Prostate gland (tissue), 2 donors: ENCODE measurements at regions not wholly inside any gene's neighbourhood (a gene's known extent, or its start where the extent isn't known, plus 50 kb on each side); places are given as distances from the start of the nearest gene placed in this dataset.

Experiments
- DNase-seq: peaks from one replicate; pipeline ENCODE4 v3.0.0-alpha.2; 2019; ENCODE audit warnings: low spot score
- H3K27ac ChIP-seq, 2 donors: fragments of 200-600 bp; sonication (generic); 2 replicates each; pipeline ENCODE4 v1.5.1; 2017 to 2019
- H3K27me3 ChIP-seq: fragments of 200-600 bp; sonication (generic); replicated peaks from 2 replicates; pipeline ENCODE4 v1.5.1; 2019; ENCODE audit not compliant: insufficient read depth
- H3K36me3 ChIP-seq, 2 donors: fragments of 200-600 bp; sonication (generic); 1 replicate in 1 of 2; 2 replicates in 1 of 2; pipeline versions ENCODE4 v1.5.1 to v1.8.1; 2017 to 2019
- H3K4me1 ChIP-seq: fragments of 200-600 bp; sonication (generic); replicated peaks from 2 replicates; pipeline ENCODE4 v1.5.1; 2019
- H3K4me3 ChIP-seq, 2 donors: fragments of 200-600 bp; sonication (generic); 2 replicates each; pipeline ENCODE4 v1.5.1; 2017 to 2019
- H3K9me3 ChIP-seq: fragments of 200-600 bp; sonication (generic); 2 replicates; pipeline ENCODE4 v1.5.1; 2017
- POLR2A ChIP-seq: fragments of 450-650 bp; IDR thresholded peaks from one replicate; pipeline ENCODE4 v1.6.1; 2016; ENCODE audit warnings: antibody characterized with exemption, mild to moderate bottlenecking
- POLR2AphosphoS5 ChIP-seq: sonication (generic); formaldehyde crosslinking; IDR thresholded peaks from one replicate; pipeline ENCODE4 v1.6.1; 2017; ENCODE audit warnings: antibody characterized with exemption
- WGBS: methylation state at CpG from one replicate; pipeline ENCODE4 v1.1.5; 2018; 5-methylcytosine and 5-hydroxymethylcytosine counted together
- intact Hi-C: fragments of 100-400 bp; cut with DNase I; formaldehyde crosslinking; loops from one replicate; pipeline ENCODE4 v1.14.2; 2022
- TF ChIP-seq, protein P1 (sequence below), 4 experiments: fragments of 200-600 bp in 2 of 4; fragments of 450-650 bp in 2 of 4; sonication (generic) in 2 of 4; IDR thresholded peaks; 1 replicate in 3 of 4; 2 replicates in 1 of 4; pipeline ENCODE4 v1.5.1; 2016 to 2019; ENCODE audit warnings: antibody characterized with exemption in 4 of 4, mild to moderate bottlenecking in 2 of 4, moderate library complexity in 2 of 4

DNA sequence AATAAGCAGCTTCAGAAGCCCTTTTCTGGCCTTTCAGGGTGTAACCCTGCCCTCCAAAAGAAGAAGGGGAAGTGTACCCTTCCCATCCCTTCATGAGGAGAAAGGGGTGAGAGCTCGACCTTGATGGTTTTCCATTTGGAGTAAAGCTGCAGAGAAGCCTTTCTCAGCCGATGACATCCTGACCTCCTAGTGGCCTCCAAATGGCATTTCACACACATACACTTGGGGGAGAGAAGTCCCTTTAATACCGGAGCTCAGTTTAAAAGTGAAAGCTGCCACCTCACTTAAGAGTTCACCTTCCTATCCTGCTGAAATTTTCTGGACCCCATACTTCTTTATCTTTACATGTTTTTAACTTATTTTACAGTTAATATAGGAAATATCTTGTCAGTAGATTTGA is 716.7 kb downstream of the DCDC2C start:
- H3K4me3 ChIP-seq, result no peak overlapping the region
- WGBS, result 49% methylated on average over 3 of the region's 3 CpGs
- no peak for TF ChIP-seq POLR2A
- no peak for TF ChIP-seq POLR2AphosphoS5
- TF ChIP-seq, protein P1, sequence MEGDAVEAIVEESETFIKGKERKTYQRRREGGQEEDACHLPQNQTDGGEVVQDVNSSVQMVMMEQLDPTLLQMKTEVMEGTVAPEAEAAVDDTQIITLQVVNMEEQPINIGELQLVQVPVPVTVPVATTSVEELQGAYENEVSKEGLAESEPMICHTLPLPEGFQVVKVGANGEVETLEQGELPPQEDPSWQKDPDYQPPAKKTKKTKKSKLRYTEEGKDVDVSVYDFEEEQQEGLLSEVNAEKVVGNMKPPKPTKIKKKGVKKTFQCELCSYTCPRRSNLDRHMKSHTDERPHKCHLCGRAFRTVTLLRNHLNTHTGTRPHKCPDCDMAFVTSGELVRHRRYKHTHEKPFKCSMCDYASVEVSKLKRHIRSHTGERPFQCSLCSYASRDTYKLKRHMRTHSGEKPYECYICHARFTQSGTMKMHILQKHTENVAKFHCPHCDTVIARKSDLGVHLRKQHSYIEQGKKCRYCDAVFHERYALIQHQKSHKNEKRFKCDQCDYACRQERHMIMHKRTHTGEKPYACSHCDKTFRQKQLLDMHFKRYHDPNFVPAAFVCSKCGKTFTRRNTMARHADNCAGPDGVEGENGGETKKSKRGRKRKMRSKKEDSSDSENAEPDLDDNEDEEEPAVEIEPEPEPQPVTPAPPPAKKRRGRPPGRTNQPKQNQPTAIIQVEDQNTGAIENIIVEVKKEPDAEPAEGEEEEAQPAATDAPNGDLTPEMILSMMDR (IDR thresholded peaks at IDR 0.05), result no peak
- H3K9me3 ChIP-seq, result no peaks in the 10 kb centered on the region
- no peak overlapping the region for H3K27ac ChIP-seq
- H3K36me3 ChIP-seq, result no peaks in the 10 kb centered on the region
- no peaks in the 10 kb centered on the region for H3K27me3 ChIP-seq
- no peak for DNase-seq
- intact Hi-C loops, result no loop called here
- no peaks in the 10 kb centered on the region for H3K4me1 ChIP-seq

DNA sequence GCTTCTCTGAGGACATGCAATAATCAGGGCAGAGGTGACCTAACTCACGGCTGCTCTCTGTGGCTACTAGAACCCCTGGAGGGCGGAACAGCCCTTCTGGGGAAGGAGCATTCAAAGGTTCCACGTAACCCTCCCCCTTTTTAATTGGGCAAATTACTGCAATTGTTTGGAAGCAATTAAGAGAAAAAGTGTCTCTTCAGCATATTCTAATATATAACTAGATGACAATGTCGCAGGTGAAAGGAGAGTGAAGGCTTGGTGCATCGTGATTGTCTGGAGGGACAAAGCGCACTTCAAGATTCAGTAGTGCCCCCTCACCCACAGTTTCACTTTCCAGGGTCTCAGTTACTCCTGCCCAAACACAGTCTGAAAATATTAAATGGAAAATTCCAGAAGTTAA is 720.8 kb downstream of the DCDC2C start:
- no peaks in the 10 kb centered on the region for H3K27me3 ChIP-seq
- no peaks in the 10 kb centered on the region for H3K36me3 ChIP-seq
- no peak overlapping the region for H3K27ac ChIP-seq
- no peak overlapping the region for H3K4me3 ChIP-seq
- no peaks in the 10 kb centered on the region for H3K4me1 ChIP-seq
- TF ChIP-seq, protein P1 (IDR thresholded peaks at IDR 0.05), result no peak
- no peak for TF ChIP-seq POLR2AphosphoS5
- TF ChIP-seq POLR2A, result no peak
- intact Hi-C loops, result no loop called here
- H3K9me3 ChIP-seq, result no peaks in the 10 kb centered on the region
- WGBS, result 89% methylated on average over 6 of the region's 6 CpGs
- DNase-seq, result no peak

DNA sequence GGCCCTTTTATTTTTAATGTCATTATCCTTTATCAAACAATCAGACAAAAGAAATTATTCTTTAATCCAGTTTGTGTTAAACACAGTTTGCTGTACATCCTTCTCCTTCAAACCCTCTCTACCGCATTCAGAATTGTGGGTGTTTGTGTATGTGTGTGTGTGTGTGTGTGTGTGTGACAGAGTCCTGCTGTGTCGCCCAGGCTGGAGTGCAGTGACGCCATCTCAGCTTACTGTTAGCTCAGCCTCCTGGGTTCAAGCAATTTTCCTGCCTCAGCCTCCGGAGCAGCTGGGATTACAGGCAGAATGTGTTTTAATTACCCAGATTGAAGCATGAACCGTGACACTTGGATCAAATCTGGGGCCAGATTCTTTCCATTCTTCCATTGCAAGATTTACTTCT is 723.7 kb downstream of the DCDC2C start:
- no peaks in the 10 kb centered on the region for H3K4me1 ChIP-seq
- no peaks in the 10 kb centered on the region for H3K36me3 ChIP-seq
- TF ChIP-seq, protein P1 (IDR thresholded peaks at IDR 0.05), result no peak
- DNase-seq, result no peak
- no peak overlapping the region for H3K4me3 ChIP-seq
- no peaks in the 10 kb centered on the region for H3K9me3 ChIP-seq
- H3K27ac ChIP-seq, result no peak overlapping the region
- intact Hi-C loops, result no loop called here
- H3K27me3 ChIP-seq, result no peaks in the 10 kb centered on the region
- 86% methylated on average over 5 of the region's 5 CpGs for WGBS

DNA sequence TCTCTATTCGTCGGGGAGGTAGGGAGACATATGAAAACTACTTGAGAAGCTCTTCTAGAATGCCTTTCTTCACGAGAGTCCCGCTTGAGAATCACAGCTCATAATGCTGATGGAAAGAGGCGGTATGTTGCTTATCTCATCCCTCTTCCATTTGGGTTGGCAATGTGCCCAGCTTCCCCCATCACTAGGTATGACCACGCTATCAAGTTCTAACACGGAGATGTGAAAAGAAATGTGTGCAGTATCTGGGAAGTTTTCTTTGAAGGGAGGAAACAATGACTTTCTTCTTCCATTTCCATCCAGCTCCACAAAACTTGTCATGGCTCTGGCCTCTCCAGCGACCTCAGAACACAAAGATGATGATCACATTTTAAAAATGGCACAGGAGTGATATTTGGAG is 742.4 kb downstream of the DCDC2C start:
- TF ChIP-seq, protein P1 (IDR thresholded peaks at IDR 0.05), result no peak
- TF ChIP-seq POLR2A (no peak), POLR2AphosphoS5 (no peak)
- no peak for DNase-seq
- WGBS, result 59% methylated on average over 8 of the region's 8 CpGs
- H3K9me3 ChIP-seq, result no peaks in the 10 kb centered on the region
- intact Hi-C loops, result no loop called here
- no peak overlapping the region for H3K4me3 ChIP-seq
- no peaks in the 10 kb centered on the region for H3K4me1 ChIP-seq
- no peak overlapping the region for H3K27ac ChIP-seq
- H3K27me3 ChIP-seq, result no peaks in the 10 kb centered on the region
- H3K36me3 ChIP-seq, result no peaks in the 10 kb centered on the region

DNA sequence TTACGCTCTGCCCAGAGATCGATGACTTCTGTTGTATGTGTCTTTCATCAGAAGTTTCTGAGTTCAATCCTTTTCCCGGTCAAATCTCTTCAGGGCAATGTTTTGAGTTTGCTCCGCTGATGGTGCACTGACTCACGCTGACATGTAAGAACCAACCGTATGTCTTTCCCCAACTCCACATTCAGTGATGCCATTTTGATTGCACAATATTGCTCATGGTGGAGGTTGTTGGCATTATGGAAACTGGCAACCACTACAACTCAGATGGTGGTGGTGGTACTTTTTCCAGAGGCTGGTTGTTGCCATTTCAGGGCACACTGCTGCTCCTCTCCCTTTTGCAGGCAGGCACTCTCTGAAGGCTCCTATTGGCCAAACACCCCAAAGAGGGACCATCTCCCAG is 751.5 kb downstream of the DCDC2C start:
- Histone ChIP-seq H3K27ac (no peak overlapping the region), H3K36me3 (no peaks in the 10 kb centered on the region), H3K27me3 (no peaks in the 10 kb centered on the region), H3K9me3 (no peaks in the 10 kb centered on the region), H3K4me1 (no peaks in the 10 kb centered on the region), H3K4me3 (no peak overlapping the region)
- DNase-seq, result no peak
- TF ChIP-seq, protein P1 (IDR thresholded peaks at IDR 0.05), result no peak
- TF ChIP-seq POLR2A (no peak), POLR2AphosphoS5 (no peak)
- 90% methylated on average over 6 of the region's 6 CpGs for WGBS
- intact Hi-C loops, result no loop called here
